ENCODE measurements at regions not wholly inside any gene's neighbourhood (a gene's known extent, or its start where the extent isn't known, plus 50 kb on each side); places are given as distances from the start of the nearest gene placed in this dataset.

GRCh38 chr5:97559827-97560598 lies 377.0 kb upstream of the RIOK2 start:
- WGBS, 2 donors = 75 to 78% methylated on average over 3 of the region's 3 CpGs
- no peak for DNase-seq
- no peaks in the 10 kb centered on the region for H3K9me3 ChIP-seq
- no peaks in the 10 kb centered on the region for H3K36me3 ChIP-seq
- no peaks in the 10 kb centered on the region for H3K27me3 ChIP-seq
- H3K4me1 ChIP-seq = no peaks in the 10 kb centered on the region
- intact Hi-C loops (cut with DNase I) = no loop called here
- H3K4me3 ChIP-seq (replicated peaks in 1 of 3) = no peak overlapping the region
- TF ChIP-seq POLR2A (IDR thresholded peaks at IDR 0.05) = no peak
- TF ChIP-seq, protein P1, sequence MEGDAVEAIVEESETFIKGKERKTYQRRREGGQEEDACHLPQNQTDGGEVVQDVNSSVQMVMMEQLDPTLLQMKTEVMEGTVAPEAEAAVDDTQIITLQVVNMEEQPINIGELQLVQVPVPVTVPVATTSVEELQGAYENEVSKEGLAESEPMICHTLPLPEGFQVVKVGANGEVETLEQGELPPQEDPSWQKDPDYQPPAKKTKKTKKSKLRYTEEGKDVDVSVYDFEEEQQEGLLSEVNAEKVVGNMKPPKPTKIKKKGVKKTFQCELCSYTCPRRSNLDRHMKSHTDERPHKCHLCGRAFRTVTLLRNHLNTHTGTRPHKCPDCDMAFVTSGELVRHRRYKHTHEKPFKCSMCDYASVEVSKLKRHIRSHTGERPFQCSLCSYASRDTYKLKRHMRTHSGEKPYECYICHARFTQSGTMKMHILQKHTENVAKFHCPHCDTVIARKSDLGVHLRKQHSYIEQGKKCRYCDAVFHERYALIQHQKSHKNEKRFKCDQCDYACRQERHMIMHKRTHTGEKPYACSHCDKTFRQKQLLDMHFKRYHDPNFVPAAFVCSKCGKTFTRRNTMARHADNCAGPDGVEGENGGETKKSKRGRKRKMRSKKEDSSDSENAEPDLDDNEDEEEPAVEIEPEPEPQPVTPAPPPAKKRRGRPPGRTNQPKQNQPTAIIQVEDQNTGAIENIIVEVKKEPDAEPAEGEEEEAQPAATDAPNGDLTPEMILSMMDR (IDR thresholded peaks at IDR 0.05) = no peak
- no peak overlapping the region for H3K27ac ChIP-seq

GRCh38 chr5:97560599-97560993 lies 377.5 kb upstream of the RIOK2 start:
- H3K27me3 ChIP-seq = no peaks in the 10 kb centered on the region

DNA sequence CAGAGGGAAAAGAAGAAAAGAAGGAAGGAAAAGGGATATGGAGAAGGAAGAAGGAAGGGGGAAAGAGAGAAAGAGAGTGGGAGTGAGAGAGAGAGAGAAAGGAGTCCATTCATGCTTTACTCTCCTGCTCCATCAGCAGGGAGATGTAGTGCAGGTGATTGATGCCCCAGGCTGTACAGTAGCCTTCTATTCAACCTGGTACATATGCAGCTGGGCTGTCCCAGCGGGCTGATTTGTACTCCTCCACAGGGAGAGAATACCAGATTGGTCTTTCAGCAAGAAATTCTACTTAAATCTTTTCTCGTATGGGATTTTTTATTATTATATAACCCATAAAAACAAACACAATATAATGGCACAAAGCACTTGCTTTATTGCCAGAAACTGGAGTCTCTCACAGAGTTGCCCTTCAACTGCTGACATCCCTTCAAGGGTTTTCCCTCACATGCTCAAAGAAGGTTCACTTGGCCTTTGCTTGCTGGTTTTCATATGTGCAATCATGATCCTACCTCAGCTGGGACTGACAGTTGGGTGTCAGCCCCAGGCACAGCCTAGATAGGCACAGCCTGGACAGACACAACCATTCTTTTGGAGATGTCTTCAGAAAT lies 380.1 kb upstream of the RIOK2 start:
- Histone ChIP-seq H3K4me1 (no peaks in the 10 kb centered on the region), H3K9me3 (no peaks in the 10 kb centered on the region), H3K27me3 (no peaks in the 10 kb centered on the region), H3K4me3 (replicated peaks in 1 of 3) (no peak overlapping the region), H3K27ac (no peak overlapping the region), H3K36me3 (no peaks in the 10 kb centered on the region)
- DNase-seq = no peak
- intact Hi-C loops (cut with DNase I) = no loop called here
- 75 to 82% methylated on average over 2 of the region's 2 CpGs for WGBS, 2 donors
- TF ChIP-seq, protein P1 (IDR thresholded peaks at IDR 0.05) = no peak
- TF ChIP-seq POLR2A (IDR thresholded peaks at IDR 0.05) = no peak

More at GRCh38 chr5:97560599-97560993, 377.5 kb upstream of the RIOK2 start:
- H3K9me3 ChIP-seq = no peaks in the 10 kb centered on the region
- WGBS, 2 donors = 87 to 92% methylated on average over 1 of the region's 1 CpG
- H3K4me3 ChIP-seq (replicated peaks in 1 of 3) = no peak overlapping the region
- TF ChIP-seq POLR2A (IDR thresholded peaks at IDR 0.05) = no peak
- TF ChIP-seq, protein P1 (IDR thresholded peaks at IDR 0.05) = no peak
- intact Hi-C loops (cut with DNase I) = no loop called here
- H3K36me3 ChIP-seq = no peaks in the 10 kb centered on the region
- no peaks in the 10 kb centered on the region for H3K4me1 ChIP-seq
- no peak overlapping the region for H3K27ac ChIP-seq
- no peak for DNase-seq

DNA sequence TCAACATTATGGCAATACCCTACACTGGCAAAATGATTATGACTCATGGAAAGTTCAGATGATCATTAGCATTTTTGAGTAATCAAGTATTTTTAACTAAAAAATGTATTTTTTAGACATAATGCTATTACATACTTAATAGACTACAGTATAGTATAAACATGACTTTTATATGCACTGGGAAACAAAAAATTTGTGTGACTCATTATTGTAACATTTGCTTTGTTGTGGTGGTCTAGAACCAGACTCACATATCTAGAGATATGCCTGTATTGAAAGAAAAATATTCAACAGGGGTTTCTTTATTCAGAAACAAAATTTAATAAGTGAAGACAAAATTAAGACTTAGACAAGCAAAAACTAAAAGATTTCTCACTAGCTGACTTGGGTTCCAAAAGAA lies 385.3 kb upstream of the RIOK2 start:
- no peaks in the 10 kb centered on the region for H3K36me3 ChIP-seq
- H3K4me1 ChIP-seq = no peaks in the 10 kb centered on the region
- intact Hi-C loops (cut with DNase I) = no loop called here
- H3K4me3 ChIP-seq (replicated peaks in 1 of 3) = no peak overlapping the region
- no peaks in the 10 kb centered on the region for H3K27me3 ChIP-seq
- no peaks in the 10 kb centered on the region for H3K9me3 ChIP-seq
- no peak for TF ChIP-seq POLR2A (IDR thresholded peaks at IDR 0.05)
- TF ChIP-seq, protein P1 (IDR thresholded peaks at IDR 0.05) = no peak
- no peak for DNase-seq
- H3K27ac ChIP-seq = no peak overlapping the region

GRCh38 chr5:97570242-97570641 lies 387.2 kb upstream of the RIOK2 start:
- TF ChIP-seq POLR2A (IDR thresholded peaks at IDR 0.05) = no peak
- TF ChIP-seq, protein P1 (IDR thresholded peaks at IDR 0.05) = no peak
- intact Hi-C loops (cut with DNase I) = no loop called here
- Histone ChIP-seq H3K4me1 (no peaks in the 10 kb centered on the region), H3K4me3 (replicated peaks in 1 of 3) (no peak overlapping the region), H3K9me3 (no peaks in the 10 kb centered on the region), H3K27ac (no peak overlapping the region), H3K27me3 (no peaks in the 10 kb centered on the region), H3K36me3 (no peaks in the 10 kb centered on the region)
- 88 to 94% methylated on average over 1 of the region's 1 CpG for WGBS, 2 donors
- no peak for DNase-seq
